ENCODE measurements at regions not wholly inside any gene's neighbourhood (a gene's known extent, or its start where the extent isn't known, plus 50 kb on each side); places are given as distances from the start of the nearest gene placed in this dataset.

- TF ChIP-seq CTCF (IDR thresholded peaks at IDR 0.05) (peak in 5 of 6 experiments; percentile 12 to 65 (median 54)), POLR2A (IDR thresholded peaks at IDR 0.05) (no peak)
Measured at GRCh38 chr2:63692002-63692606, 103.3 kb downstream of the MDH1 start.
